ENCODE measurements at regions not wholly inside any gene's neighbourhood (a gene's known extent, or its start where the extent isn't known, plus 50 kb on each side); places are given as distances from the start of the nearest gene placed in this dataset.

GRCh38 chr10:118948786-118949185, 80.7 kb upstream of the NANOS1 start:
- H3K27me3 ChIP-seq = no peaks in the 10 kb centered on the region
- no peak for DNase-seq (ENCODE audit: low spot score in 2 of 2)
- H3K27ac ChIP-seq = no peak overlapping the region
- H3K9me3 ChIP-seq = no peaks in the 10 kb centered on the region
- TF ChIP-seq, protein P1, sequence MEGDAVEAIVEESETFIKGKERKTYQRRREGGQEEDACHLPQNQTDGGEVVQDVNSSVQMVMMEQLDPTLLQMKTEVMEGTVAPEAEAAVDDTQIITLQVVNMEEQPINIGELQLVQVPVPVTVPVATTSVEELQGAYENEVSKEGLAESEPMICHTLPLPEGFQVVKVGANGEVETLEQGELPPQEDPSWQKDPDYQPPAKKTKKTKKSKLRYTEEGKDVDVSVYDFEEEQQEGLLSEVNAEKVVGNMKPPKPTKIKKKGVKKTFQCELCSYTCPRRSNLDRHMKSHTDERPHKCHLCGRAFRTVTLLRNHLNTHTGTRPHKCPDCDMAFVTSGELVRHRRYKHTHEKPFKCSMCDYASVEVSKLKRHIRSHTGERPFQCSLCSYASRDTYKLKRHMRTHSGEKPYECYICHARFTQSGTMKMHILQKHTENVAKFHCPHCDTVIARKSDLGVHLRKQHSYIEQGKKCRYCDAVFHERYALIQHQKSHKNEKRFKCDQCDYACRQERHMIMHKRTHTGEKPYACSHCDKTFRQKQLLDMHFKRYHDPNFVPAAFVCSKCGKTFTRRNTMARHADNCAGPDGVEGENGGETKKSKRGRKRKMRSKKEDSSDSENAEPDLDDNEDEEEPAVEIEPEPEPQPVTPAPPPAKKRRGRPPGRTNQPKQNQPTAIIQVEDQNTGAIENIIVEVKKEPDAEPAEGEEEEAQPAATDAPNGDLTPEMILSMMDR (IDR thresholded peaks at IDR 0.05) = no peak
- peaks cover 0 to 9% (median 2%) of the 10 kb centered on the region in 4 donors for H3K4me1 ChIP-seq
- no peaks in the 10 kb centered on the region for H3K36me3 ChIP-seq
- 55 to 59% methylated on average over 3 of the region's 3 CpGs for WGBS, 2 donors
- no peak overlapping the region for H3K4me3 ChIP-seq

- Histone ChIP-seq H3K36me3 (no peaks in the 10 kb centered on the region), H3K4me3 (no peak overlapping the region), H3K27ac (no peak overlapping the region), H3K4me1 (peaks cover 0 to 11% (median 3%) of the 10 kb centered on the region in 4 donors), H3K9me3 (no peaks in the 10 kb centered on the region), H3K27me3 (no peaks in the 10 kb centered on the region)
- WGBS, 2 donors = 75 to 94% methylated on average over 1 of the region's 1 CpG
- TF ChIP-seq POLR2A (IDR thresholded peaks at IDR 0.05) = no peak
- DNase-seq (ENCODE audit: low spot score in 2 of 2) = no peak
Observed at GRCh38 chr10:118950190-118950680, 79.3 kb upstream of the NANOS1 start.

DNA sequence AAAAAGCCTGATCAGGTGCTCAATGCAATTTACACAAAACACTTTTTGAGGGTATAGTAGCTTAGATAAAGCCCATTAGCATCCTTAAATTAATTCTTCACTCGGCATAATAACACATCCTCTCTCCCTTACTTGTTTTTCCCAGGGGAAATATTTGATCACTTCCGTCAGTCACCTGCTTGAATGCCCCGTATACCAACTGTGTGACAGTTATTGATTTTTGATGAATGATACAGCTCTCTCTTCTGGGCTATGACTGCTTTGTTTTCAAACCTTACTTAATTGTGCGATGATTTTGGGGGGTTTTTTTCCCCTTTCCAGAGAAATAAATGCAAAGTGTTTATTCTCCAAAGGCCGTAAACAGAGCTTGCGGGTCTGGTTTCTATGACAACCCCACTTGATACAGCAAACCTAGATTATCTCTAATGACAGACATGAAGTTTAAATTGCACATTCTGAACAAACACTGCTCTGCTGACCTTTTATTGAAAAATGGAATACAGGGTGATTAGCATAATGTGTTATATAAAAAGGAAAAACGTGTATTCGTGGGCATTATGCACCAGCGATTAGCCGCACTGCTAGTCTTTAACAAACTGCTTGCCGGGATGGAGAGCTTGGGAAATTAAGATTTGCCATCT, 78.4 kb upstream of the NANOS1 start:
- H3K27me3 ChIP-seq = no peaks in the 10 kb centered on the region
- no peaks in the 10 kb centered on the region for H3K9me3 ChIP-seq
- 76 to 79% methylated on average over 11 of the region's 11 CpGs for WGBS, 2 donors
- DNase-seq (ENCODE audit: low spot score in 2 of 2) = no peak
- H3K27ac ChIP-seq = no peak overlapping the region
- H3K4me1 ChIP-seq = peaks cover 0 to 14% (median 3%) of the 10 kb centered on the region in 4 donors
- TF ChIP-seq, protein P1 (IDR thresholded peaks at IDR 0.05) = no peak
- H3K4me3 ChIP-seq = no peak overlapping the region
- H3K36me3 ChIP-seq = no peaks in the 10 kb centered on the region

- Histone ChIP-seq H3K4me1 (peaks cover 0 to 14% (median 3%) of the 10 kb centered on the region in 4 donors), H3K36me3 (no peaks in the 10 kb centered on the region), H3K9me3 (no peaks in the 10 kb centered on the region), H3K27ac (no peak overlapping the region), H3K27me3 (no peaks in the 10 kb centered on the region), H3K4me3 (no peak overlapping the region)
- 80 to 89% methylated on average over 5 of the region's 5 CpGs for WGBS, 2 donors
- no peak for TF ChIP-seq EP300 (IDR thresholded peaks at IDR 0.05)
- TF ChIP-seq POLR2A (IDR thresholded peaks at IDR 0.05) = no peak
- no peak for DNase-seq (ENCODE audit: low spot score in 2 of 2)
Observed at GRCh38 chr10:118952493-118953295, 76.8 kb upstream of the NANOS1 start.

DNA sequence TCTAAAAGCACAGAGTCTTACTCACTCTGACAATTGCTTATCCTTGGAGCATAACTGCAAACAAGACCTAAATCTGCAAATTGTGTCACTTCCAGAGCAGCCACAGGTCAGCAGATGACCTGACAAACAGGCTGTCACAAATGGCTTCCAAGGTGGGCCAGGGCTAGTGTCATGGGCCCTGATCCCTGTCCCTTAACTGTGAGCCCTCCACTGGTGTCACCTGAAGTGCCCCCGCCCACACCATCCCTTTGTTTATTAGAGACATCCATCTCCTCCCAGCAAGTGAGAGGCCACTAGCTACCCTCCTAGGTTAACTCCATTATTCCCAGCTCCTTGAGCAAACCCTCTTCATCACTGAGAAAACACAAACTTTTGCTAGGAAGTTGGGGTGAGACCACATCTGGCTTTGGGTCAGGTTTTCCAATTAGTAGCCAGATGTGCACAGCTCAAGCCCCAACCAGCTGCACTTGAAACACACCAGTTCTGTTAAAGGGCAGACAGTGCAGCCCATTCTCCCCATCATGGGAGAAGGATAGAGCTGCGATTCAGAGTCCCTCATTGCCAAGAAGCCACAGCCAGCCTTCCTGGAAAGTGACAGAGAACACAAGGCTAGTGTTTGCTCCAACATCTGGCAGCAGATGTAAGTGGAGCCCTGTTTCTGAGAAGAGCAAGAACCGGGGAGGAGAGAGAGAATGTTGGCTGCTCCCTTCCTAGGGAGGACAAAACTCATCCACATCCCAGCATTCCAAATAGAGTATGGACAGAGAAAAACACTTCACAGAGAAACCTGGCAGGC, 75.7 kb upstream of the NANOS1 start:
- DNase-seq (ENCODE audit: low spot score in 2 of 2) = peak; percentile 19 to 37
- Histone ChIP-seq H3K9me3 (no peaks in the 10 kb centered on the region), H3K36me3 (no peaks in the 10 kb centered on the region), H3K4me1 (peaks cover 0 to 24% (median 5%) of the 10 kb centered on the region in 4 donors), H3K4me3 (no peak overlapping the region), H3K27ac (no peak overlapping the region), H3K27me3 (no peaks in the 10 kb centered on the region)
- 44 to 58% methylated on average over 3 of the region's 3 CpGs for WGBS, 2 donors
- no peak for TF ChIP-seq POLR2A (IDR thresholded peaks at IDR 0.05)
- TF ChIP-seq, protein P1 (IDR thresholded peaks at IDR 0.05) = no peak
- TF ChIP-seq EP300 (IDR thresholded peaks at IDR 0.05) = no peak
